Stimulated activated effector memory CD8-positive, alpha-beta T cell treated with anti-CD3 and anti-CD28 coated beads, Interleukin-12 subunit alpha, Interleukin-12 subunit beta, amount 100 ng/mL, for 72 hours (primary cell): ENCODE measurements at regions not wholly inside any gene's neighbourhood (a gene's known extent, or its start where the extent isn't known, plus 50 kb on each side); places are given as distances from the start of the nearest gene placed in this dataset.
A peak's percentile ranks its signal among the peaks of the same experiment; 100 is the strongest.

Experiments used
- ATAC-seq: fragments of 150-1000 bp; cut with Tn5 transposase; 2 replicates; pipeline ENCODE4 v1.10.0; 2021
- DNase-seq, 2 donors: peaks; one replicate each; pipeline ENCODE4 v3.0.0; 2021 to 2022; ENCODE audit warnings: low spot score in 2 of 2
- H3K27ac Mint-ChIP-seq: one replicate; pipeline ENCODE4 v1.8.0; 2022; ENCODE audit warnings: mild to moderate bottlenecking, mixed read lengths
- H3K36me3 Mint-ChIP-seq: one replicate; pipeline ENCODE4 v1.8.0; 2022; ENCODE audit warnings: mild to moderate bottlenecking, mixed read lengths
- H3K4me1 Mint-ChIP-seq: one replicate; pipeline ENCODE4 v1.8.0; 2022; ENCODE audit warnings: mixed read lengths
- H3K4me3 Mint-ChIP-seq: one replicate; pipeline ENCODE4 v1.8.0; 2022; ENCODE audit warnings: mild to moderate bottlenecking, mixed read lengths
- H3K9me3 Mint-ChIP-seq: one replicate; pipeline ENCODE4 v1.8.0; 2022; ENCODE audit warnings: mixed read lengths

- peaks cover 46% of the 10 kb centered on the region for H3K4me1 Mint-ChIP-seq
- no peak for ATAC-seq
- H3K9me3 Mint-ChIP-seq = no peaks in the 10 kb centered on the region
- peak in 1 of 2 donors; percentile 15 for DNase-seq
- peaks cover 8% of the 10 kb centered on the region for H3K36me3 Mint-ChIP-seq
- H3K4me3 Mint-ChIP-seq = peak overlapping the region; percentile 18
- peak overlapping the region; percentile 71 for H3K27ac Mint-ChIP-seq
Measured at GRCh38 chr14:89540009-89540829, 123.2 kb upstream of the FOXN3 start.

GRCh38 chr14:89537911-89538310, 120.9 kb upstream of the FOXN3 start:
- DNase-seq (no peak), ATAC-seq (no peak)
- H3K9me3 Mint-ChIP-seq = no peaks in the 10 kb centered on the region
- H3K27ac Mint-ChIP-seq = no peak overlapping the region
- H3K36me3 Mint-ChIP-seq = peaks cover 8% of the 10 kb centered on the region
- H3K4me1 Mint-ChIP-seq = peaks cover 36% of the 10 kb centered on the region
- no peak overlapping the region for H3K4me3 Mint-ChIP-seq

GRCh38 chr14:89534902-89535685, 118.1 kb upstream of the FOXN3 start:
- peaks cover 8% of the 10 kb centered on the region for H3K36me3 Mint-ChIP-seq
- DNase-seq = no peak
- H3K4me3 Mint-ChIP-seq = no peak overlapping the region
- no peaks in the 10 kb centered on the region for H3K9me3 Mint-ChIP-seq
- H3K4me1 Mint-ChIP-seq = peaks cover 21% of the 10 kb centered on the region
- ATAC-seq = no peak
- H3K27ac Mint-ChIP-seq = no peak overlapping the region

GRCh38 chr14:89533766-89534165, 116.7 kb upstream of the FOXN3 start:
- H3K27ac Mint-ChIP-seq = no peak overlapping the region
- no peaks in the 10 kb centered on the region for H3K36me3 Mint-ChIP-seq
- peaks cover 12% of the 10 kb centered on the region for H3K4me1 Mint-ChIP-seq
- ATAC-seq = no peak
- H3K4me3 Mint-ChIP-seq = no peak overlapping the region
- no peaks in the 10 kb centered on the region for H3K9me3 Mint-ChIP-seq
- no peak for DNase-seq

GRCh38 chr14:89533136-89533535, 116.1 kb upstream of the FOXN3 start:
- Mint-ChIP-seq H3K36me3 (no peaks in the 10 kb centered on the region), H3K9me3 (peaks cover under 1% of the 10 kb centered on the region), H3K4me1 (peaks cover 13% of the 10 kb centered on the region), H3K4me3 (no peak overlapping the region), H3K27ac (no peak overlapping the region)
- DNase-seq (peak in 1 of 2 donors; percentile 38), ATAC-seq (no peak)

GRCh38 chr14:89531661-89532335, 114.8 kb upstream of the FOXN3 start:
- Mint-ChIP-seq H3K36me3 (no peaks in the 10 kb centered on the region), H3K27ac (peak overlapping the region; percentile 35), H3K4me1 (peaks cover 16% of the 10 kb centered on the region), H3K4me3 (no peak overlapping the region), H3K9me3 (peaks cover 3% of the 10 kb centered on the region)
- ATAC-seq = no peak
- DNase-seq = peak in 1 of 2 donors; percentile 22

GRCh38 chr14:89524990-89525667, 108.1 kb upstream of the FOXN3 start:
- Mint-ChIP-seq H3K27ac (no peak overlapping the region), H3K4me1 (peaks cover 29% of the 10 kb centered on the region)

GRCh38 chr14:89524412-89524811, 107.4 kb upstream of the FOXN3 start:
- no peak for DNase-seq
- no peak for ATAC-seq
- H3K4me1 Mint-ChIP-seq = peaks cover 33% of the 10 kb centered on the region
- H3K4me3 Mint-ChIP-seq = no peak overlapping the region
- peaks cover 12% of the 10 kb centered on the region for H3K9me3 Mint-ChIP-seq
- H3K27ac Mint-ChIP-seq = no peak overlapping the region
- no peaks in the 10 kb centered on the region for H3K36me3 Mint-ChIP-seq

More at GRCh38 chr14:89524990-89525667, 108.1 kb upstream of the FOXN3 start:
- H3K36me3 Mint-ChIP-seq = no peaks in the 10 kb centered on the region
- peaks cover 12% of the 10 kb centered on the region for H3K9me3 Mint-ChIP-seq
- no peak overlapping the region for H3K4me3 Mint-ChIP-seq
- DNase-seq (peak in 1 of 2 donors; percentile 30), ATAC-seq (no peak)

GRCh38 chr14:89521988-89522387, 105.0 kb upstream of the FOXN3 start:
- Mint-ChIP-seq H3K27ac (no peak overlapping the region), H3K4me1 (peaks cover 47% of the 10 kb centered on the region), H3K4me3 (no peak overlapping the region), H3K36me3 (no peaks in the 10 kb centered on the region), H3K9me3 (peaks cover 10% of the 10 kb centered on the region)
- ATAC-seq = no peak
- no peak for DNase-seq

GRCh38 chr14:89519040-89519439, 102.0 kb upstream of the FOXN3 start:
- Mint-ChIP-seq H3K9me3 (peaks cover 10% of the 10 kb centered on the region), H3K4me3 (no peak overlapping the region), H3K36me3 (no peaks in the 10 kb centered on the region), H3K4me1 (peaks cover 33% of the 10 kb centered on the region), H3K27ac (no peak overlapping the region)
- DNase-seq (peak in 1 of 2 donors; percentile 37), ATAC-seq (no peak)

- DNase-seq = no peak
- H3K36me3 Mint-ChIP-seq = no peaks in the 10 kb centered on the region
- H3K4me3 Mint-ChIP-seq = no peak overlapping the region
- no peak overlapping the region for H3K27ac Mint-ChIP-seq
- peaks cover 46% of the 10 kb centered on the region for H3K4me1 Mint-ChIP-seq
- H3K9me3 Mint-ChIP-seq = peaks cover 2% of the 10 kb centered on the region
- ATAC-seq = no peak
Measured at GRCh38 chr14:89516173-89516572, 99.1 kb upstream of the FOXN3 start.

GRCh38 chr14:89514601-89515000, 97.6 kb upstream of the FOXN3 start:
- no peaks in the 10 kb centered on the region for H3K9me3 Mint-ChIP-seq
- H3K36me3 Mint-ChIP-seq = peaks cover 8% of the 10 kb centered on the region
- H3K4me3 Mint-ChIP-seq = no peak overlapping the region
- peaks cover 56% of the 10 kb centered on the region for H3K4me1 Mint-ChIP-seq
- DNase-seq (peak in 1 of 2 donors; percentile 28), ATAC-seq (no peak)
- peak overlapping the region; percentile 63 for H3K27ac Mint-ChIP-seq

GRCh38 chr14:89509891-89510290, 92.9 kb upstream of the FOXN3 start:
- DNase-seq (no peak), ATAC-seq (no peak)
- Mint-ChIP-seq H3K4me1 (peaks cover 59% of the 10 kb centered on the region), H3K36me3 (peaks cover 8% of the 10 kb centered on the region), H3K9me3 (no peaks in the 10 kb centered on the region), H3K27ac (peak overlapping the region; percentile 96), H3K4me3 (peak overlapping the region; percentile 74)

GRCh38 chr14:89508863-89509262, 91.8 kb upstream of the FOXN3 start:
- peaks cover 69% of the 10 kb centered on the region for H3K4me1 Mint-ChIP-seq
- peak overlapping the region; percentile 96 for H3K27ac Mint-ChIP-seq
- H3K4me3 Mint-ChIP-seq = peak overlapping the region; percentile 49
- DNase-seq (no peak), ATAC-seq (no peak)
- peaks cover 8% of the 10 kb centered on the region for H3K36me3 Mint-ChIP-seq
- H3K9me3 Mint-ChIP-seq = no peaks in the 10 kb centered on the region
